ENCODE measurements at regions not wholly inside any gene's neighbourhood (a gene's known extent, or its start where the extent isn't known, plus 50 kb on each side); places are given as distances from the start of the nearest gene placed in this dataset.
"Not testable (repeated sequence)": the region's sequence is repeated elsewhere in the genome, so short reads cannot be mapped to it uniquely, and the experiment has no call there.

DNA sequence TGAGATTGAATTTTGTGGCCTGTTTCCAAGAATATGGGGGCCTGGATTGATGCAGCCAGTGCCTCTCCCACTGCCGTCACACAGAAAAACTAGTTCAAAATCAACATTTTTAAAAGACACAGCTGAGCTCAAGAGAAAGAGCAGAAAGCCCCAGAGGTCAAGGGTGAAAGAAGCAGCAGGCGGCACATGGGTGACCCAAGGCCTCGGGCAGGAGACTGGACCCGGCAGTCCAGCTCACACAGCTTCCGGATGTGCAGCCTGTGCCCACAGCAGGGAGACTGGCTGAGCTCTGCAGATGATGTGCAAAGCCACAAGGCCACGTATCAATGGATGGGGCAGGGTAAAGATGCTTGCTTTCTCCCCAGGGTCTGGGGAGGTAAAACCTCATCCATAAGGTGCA is 50.4 kb upstream of the RNF32 start:
- no peak for DNase-seq

GRCh38 chr7:156589808-156590207 is 50.8 kb upstream of the RNF32 start:
- DNase-seq = no peak

DNA sequence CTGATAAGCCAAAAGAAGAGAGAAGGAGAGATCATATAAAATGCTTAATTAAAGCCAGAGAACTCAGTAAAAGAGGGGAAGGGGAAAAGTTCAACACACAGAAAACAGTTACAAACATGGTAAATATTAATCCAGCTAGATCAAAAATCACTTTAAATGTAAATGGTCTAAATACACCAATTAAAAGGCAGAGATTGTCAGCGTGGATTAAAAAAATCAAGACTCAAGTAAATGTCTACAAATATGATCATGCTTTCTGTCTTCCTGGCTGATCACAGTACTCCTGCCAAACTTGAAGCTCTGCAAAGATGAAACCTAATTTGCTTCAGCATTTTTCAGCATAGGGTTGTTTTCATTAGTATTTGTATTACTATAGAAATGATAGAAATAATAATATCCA is 54.6 kb upstream of the RNF32 start:
- no peak for DNase-seq

DNA sequence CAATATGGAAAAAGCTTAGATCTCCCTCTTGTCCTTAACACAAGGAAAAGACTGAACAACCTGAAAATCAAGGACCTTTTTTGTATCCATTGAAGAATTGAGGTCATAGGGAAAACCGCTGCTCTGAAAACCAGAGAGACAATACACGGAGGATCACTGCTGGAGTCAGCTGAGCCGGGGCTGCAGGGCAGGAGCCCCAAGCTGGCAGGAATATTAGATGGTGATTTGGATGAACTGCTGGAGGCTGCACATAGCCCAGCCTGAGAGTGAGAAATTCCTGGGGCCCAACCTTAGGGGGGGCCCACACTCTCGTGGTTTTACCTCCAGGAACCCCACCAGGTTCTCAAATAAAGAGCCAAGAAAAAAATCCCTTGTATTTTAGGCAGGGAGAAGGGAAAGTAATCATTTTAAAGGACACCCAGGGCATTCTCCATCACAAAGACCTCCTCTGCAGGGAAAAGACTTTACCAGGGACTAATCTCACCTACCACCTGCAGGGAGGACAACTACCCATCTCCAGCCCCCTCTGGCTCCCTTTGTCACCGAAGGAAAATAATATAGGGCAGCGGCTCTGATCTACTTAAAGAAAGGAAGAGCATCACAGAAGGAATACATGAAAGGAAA is 55.4 kb upstream of the RNF32 start:
- DNase-seq = no peak

DNA sequence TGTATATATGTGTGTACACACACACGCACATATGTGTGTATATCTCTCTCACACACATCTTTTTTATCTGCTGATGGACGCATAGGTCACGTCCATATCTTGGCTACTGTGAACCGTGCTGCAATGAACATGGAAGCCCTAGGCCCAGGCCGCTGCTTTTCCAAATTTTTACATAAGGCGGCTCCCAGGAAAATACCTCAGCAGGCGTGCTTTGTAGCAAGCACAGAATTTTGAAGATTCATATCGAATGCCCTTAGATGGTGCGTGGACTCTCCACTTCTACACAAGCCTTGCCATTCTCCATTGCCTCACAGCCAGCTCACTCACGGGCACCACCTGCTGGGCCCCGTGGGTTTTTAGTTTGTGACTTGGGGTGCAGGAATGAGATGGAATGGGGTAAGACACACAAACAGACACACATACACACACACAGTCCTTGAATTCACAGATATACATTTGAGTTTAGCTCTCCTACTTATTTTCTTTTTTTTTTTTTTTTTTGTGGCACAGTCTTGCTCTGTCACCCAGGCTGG is 57.9 kb upstream of the RNF32 start:
- DNase-seq = no peak

GRCh38 chr7:156580036-156580435 is 60.5 kb upstream of the RNF32 start:
- no peak for DNase-seq

DNA sequence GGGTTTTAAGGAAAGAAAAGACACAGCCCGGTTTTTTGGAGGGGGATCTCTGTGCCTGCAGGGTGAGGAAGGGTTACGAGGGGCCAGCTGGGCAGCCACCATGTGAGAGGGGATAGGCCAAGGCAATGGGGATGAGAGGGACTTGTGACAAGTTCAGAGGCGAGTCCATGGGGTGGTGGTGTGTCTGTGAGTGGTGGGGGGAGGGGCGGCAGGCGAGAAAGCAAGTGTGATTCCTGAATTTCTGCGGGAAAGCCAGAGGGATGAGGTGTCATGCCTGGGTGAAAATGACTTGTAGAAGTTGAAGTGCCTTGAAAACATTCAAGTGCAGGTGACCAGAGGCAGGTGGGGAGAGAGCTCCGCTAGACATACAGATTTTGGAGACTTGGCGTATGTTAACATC is 61.0 kb upstream of the RNF32 start:
- DNase-seq = no peak

- DNase-seq = no peak
Observed at GRCh38 chr7:156578978-156579430, 61.6 kb upstream of the RNF32 start.

DNA sequence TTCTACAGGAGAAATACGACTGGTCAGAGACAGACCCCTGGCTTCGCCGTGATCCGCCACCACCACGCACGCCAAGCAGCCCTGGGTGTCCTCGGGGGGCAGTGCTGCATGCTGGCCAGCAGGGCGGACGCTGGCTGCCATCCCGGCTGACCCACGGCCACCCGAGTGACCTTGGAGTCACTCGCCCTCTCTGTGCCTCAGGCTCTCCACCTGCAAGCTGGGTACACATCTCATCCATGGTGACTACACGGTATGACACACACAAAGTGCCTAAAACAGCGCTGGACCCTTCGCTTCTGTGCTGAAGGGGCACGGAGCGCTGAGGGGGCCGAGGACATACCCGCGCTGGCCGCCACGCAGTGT is 62.0 kb upstream of the RNF32 start:
- no peak for DNase-seq

GRCh38 chr7:156577645-156578577 is 62.7 kb upstream of the RNF32 start:
- no peak for DNase-seq

DNA sequence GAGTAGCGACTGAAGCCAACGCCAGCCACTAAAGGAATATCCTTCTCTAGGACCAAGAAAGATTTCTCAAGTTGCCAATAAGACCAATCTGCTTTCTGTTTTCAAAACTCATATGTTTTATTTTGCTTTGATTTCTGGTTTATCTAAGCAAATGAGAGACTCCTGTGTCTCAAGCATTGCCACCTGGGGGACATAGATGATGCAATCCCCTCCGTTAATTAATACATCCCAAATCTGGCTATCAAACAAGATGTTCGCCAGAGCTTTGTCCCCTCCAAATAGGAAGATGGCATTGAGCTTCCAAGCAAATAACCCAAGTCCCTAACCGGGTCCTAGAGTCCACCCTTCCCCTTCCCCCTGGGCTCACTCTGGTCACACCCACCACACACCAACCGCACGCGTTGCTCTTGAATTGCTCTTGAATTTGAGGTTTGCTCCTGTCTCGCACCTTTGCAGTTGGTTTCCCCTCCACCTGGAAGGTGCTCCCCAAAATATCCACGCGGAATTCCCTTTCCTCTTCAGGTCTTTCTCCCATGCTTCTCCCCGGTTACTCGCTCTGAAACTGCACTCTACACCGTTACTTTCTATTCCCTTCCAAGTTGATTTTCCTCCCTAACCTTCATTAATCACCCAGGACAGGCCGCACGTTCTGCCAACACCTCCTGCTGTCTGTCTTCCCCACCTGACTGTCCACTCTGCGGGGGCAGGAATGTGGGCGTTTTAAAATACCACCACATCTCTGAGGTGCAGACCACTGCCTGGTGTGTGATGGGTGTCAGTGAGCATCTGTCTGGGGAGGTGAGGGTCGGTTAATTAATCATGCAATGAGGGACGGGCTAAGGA is 64.1 kb upstream of the RNF32 start:
- DNase-seq = no peak

DNA sequence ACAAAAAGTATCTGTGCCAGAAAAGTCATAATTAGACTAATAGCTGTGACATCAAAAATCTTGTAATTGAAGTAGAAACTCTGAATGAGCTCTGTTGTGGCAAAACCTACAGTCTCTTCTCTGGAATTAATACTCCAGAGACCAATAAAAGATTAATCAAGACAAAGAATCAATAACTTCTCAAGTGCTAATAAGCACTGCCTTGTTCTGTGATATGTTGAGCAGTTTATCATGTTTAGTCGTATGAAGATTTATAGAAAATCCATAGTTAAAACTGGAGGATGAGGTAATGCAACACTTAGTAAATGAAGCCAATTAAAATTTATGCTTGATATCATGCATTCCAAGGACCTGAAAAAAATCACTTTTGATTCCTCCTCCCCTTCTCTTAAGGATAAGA is 72.3 kb upstream of the RNF32 start:
- DNase-seq = no peak

DNA sequence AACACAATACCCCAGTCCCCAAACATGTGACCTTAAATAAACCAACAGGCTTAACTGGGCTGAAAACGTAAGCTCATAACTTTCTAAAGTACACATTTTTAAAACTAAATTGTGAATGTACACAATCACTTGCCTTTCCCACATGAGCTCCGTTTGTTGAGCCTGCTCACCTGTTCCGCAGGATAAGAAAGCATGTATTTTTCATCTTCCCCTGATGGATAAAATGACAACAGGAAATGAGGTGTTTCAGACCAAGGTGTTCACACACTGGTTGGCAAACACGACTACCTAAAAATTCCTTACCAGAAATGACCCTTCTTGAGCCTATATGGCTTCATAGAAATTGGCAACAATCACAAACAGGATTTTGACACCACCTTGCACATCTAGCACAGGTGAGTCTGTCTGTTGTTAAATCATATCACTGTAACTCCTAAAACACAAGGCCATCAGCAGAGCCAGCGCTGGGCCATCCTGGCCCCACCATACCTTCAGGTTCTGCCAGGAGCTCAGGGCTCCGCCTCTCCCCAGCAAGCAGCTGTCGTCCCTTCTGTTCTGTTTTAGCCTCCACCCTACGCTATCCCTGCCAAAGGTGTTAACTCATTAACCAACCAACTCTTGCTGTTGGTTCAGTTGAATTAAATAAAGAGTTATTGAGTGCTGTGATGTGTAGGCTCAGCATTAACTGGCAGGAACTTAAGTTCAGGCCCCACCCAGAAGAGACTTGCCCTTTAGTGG is 73.6 kb upstream of the RNF32 start:
- no peak for DNase-seq

DNA sequence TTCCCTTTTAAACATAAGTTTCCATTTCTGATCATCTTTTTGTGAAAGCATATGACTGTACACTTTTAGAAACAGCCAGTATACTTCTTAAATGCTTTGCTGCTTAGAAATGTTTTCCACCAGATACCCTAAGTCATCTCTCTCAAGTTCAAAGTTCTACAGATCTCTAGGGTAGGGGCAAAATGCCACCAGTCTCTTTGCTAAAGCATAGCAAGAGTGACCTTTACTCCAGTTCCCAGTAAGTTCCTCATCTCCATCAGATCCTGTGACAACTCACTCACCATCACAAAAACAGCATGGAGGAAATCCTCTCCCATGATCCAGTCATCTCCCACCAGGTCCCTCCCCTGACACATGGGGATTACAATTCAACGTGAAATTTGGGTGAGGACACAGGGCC is 75.6 kb upstream of the RNF32 start:
- DNase-seq = not testable (repeated sequence)

DNA sequence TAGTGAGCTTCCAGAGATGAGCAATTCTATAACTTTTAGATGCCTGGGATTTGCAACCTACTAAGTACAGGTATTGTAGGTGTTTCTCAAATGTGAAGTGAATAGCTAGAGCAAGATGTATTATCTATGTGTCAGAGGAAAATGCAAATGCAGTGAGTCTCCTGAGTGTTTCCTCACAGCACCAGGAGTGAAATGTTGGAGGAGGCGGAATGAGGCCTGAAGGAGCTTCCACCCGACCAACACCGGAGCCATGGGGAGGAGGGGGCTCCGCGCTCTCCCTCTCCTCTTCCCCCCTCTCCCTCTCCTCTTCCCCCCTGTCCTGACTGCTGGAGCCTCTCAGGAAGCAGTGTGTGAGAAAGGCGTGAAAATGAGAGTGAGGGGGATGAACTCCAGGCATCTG is 79.9 kb upstream of the RNF32 start:
- no peak for DNase-seq

- DNase-seq = no peak
Observed at GRCh38 chr7:156560075-156560474, 80.5 kb upstream of the RNF32 start.

DNA sequence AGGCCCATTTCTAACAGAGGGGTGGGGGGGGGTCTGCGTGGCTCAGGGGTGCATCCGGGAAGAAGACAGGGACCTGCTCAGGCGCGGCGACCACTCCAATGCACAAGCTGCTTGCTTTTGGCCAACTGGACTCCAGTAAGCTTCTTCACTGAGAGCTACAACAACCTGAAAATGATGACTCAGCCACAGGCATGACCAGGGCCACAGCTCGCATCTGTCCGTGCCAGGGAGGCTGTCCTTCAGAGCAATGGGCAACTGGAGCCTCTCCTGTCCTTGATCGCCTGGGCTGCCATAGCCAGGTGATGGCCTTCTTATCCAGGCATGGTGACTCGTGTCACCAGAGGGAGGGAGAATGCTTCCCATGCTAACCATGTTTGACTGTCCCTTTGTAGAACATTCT is 81.6 kb upstream of the RNF32 start:
- no peak for DNase-seq

GRCh38 chr7:156558198-156558597 is 82.4 kb upstream of the RNF32 start:
- no peak for DNase-seq

GRCh38 chr7:156556083-156556482 is 84.5 kb upstream of the RNF32 start:
- DNase-seq = no peak

- no peak for DNase-seq
Observed at GRCh38 chr7:156554488-156554887, 86.1 kb upstream of the RNF32 start.

GRCh38 chr7:156549636-156550035 is 90.9 kb upstream of the RNF32 start:
- DNase-seq = no peak

DNA sequence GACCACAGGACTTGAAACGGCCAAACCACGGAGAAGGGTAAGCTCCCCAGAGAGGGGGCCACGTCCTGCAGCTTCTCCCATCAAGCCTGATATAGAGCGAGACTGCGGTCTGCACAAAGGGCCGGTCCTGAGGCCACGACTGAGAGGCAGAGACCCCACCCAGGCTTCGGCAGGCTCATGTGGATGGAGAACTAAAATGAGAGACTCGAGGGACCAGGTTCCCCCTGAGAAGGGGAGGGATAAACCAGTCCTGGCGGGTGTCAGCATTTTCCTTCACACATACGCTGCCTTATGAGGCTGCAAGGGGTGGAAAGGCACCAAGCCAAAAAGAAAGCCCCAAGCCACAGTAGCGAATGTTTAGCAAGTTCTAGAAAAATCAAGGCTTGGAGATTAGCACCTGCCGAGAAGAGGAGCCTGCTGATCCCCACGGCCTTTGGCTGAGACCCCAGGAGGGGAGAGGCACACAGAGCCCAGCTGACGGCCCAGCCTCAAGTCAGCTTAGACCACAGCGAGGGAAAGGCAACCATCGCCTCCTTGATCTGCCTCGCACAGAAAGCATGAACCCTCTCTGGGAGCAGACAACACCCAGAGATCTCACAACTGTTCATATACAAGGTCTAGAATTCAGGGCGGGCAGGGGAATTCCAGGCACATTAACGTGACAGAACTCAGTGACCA is 92.6 kb upstream of the RNF32 start:
- no peak for DNase-seq

All from CD4-positive, alpha-beta T cell treated with Interleukin-4 for 4 hours (primary cell).